GM18951 (cell line): ENCODE measurements at regions not wholly inside any gene's neighbourhood (a gene's known extent, or its start where the extent isn't known, plus 50 kb on each side); places are given as distances from the start of the nearest gene placed in this dataset.

Experiments used
- POLR2A ChIP-seq: IDR thresholded peaks from 4 replicates; pipeline ENCODE4 v1.6.1; 2011; ENCODE audit warnings: mild to moderate bottlenecking; ENCODE audit not compliant: insufficient read length, insufficient read depth; ENCODE audit errors: extremely low read depth
- in situ Hi-C: fragments of 300-500 bp; cut with MboI; formaldehyde crosslinking; loops from one replicate; pipeline ENCODE4 v1.12.0; 2022; ENCODE audit warnings: low sequenced_read_pairs, mixed read lengths, inconsistent platforms; ENCODE audit not compliant: unreplicated experiment

- TF ChIP-seq POLR2A, result no peak
These were observed 79.0 kb downstream of the C5orf15 start for GRCh38 chr5:133889271-133889905.

GRCh38 chr5:133888625-133888991 is 79.8 kb downstream of the C5orf15 start:
- in situ Hi-C loops, result no loop called here
- no peak for TF ChIP-seq POLR2A

More at GRCh38 chr5:133889271-133889905, 79.0 kb downstream of the C5orf15 start:
- in situ Hi-C loops, result no loop called here

- in situ Hi-C loops, result no loop called here
- TF ChIP-seq POLR2A, result no peak
These were observed 82.9 kb downstream of the C5orf15 start for GRCh38 chr5:133885566-133885965.

- in situ Hi-C loops, result no loop called here
- TF ChIP-seq POLR2A, result no peak
These were observed 83.7 kb downstream of the C5orf15 start for GRCh38 chr5:133884569-133885311.

GRCh38 chr5:133883916-133884315 is 84.5 kb downstream of the C5orf15 start:
- TF ChIP-seq POLR2A, result no peak
- in situ Hi-C loops, result no loop called here

- in situ Hi-C loops, result no loop called here
- no peak for TF ChIP-seq POLR2A
These were observed 85.6 kb downstream of the C5orf15 start for GRCh38 chr5:133882846-133883245.

GRCh38 chr5:133882389-133882695 is 86.1 kb downstream of the C5orf15 start:
- in situ Hi-C loops, result no loop called here
- no peak for TF ChIP-seq POLR2A

- in situ Hi-C loops, result no loop called here
- no peak for TF ChIP-seq POLR2A
These were observed 86.6 kb downstream of the C5orf15 start for GRCh38 chr5:133881576-133882388.

- no peak for TF ChIP-seq POLR2A
- in situ Hi-C loops, result no loop called here
These were observed 90.2 kb downstream of the C5orf15 start for GRCh38 chr5:133878236-133878555.

- in situ Hi-C loops, result no loop called here
- no peak for TF ChIP-seq POLR2A
These were observed 90.8 kb downstream of the C5orf15 start for GRCh38 chr5:133877351-133878235.

GRCh38 chr5:133876266-133876665 is 92.2 kb downstream of the C5orf15 start:
- in situ Hi-C loops, result no loop called here
- no peak for TF ChIP-seq POLR2A

GRCh38 chr5:133875179-133875578 is 93.2 kb downstream of the C5orf15 start:
- in situ Hi-C loops, result no loop called here
- TF ChIP-seq POLR2A, result no peak

- in situ Hi-C loops, result no loop called here
These were observed 95.0 kb downstream of the C5orf15 start for GRCh38 chr5:133873449-133873848.

More at GRCh38 chr5:133873449-133873848, 95.0 kb downstream of the C5orf15 start:
- TF ChIP-seq POLR2A, result no peak
